Endothelial cell of hepatic sinusoid (primary cell): ENCODE measurements at regions not wholly inside any gene's neighbourhood (a gene's known extent, or its start where the extent isn't known, plus 50 kb on each side); places are given as distances from the start of the nearest gene placed in this dataset.

Experiments used
- in situ Hi-C: cut with HindIII; loops from 2 replicates; pipeline ENCODE4 v1.10.0; 2017; ENCODE audit warnings: low sequenced_read_pairs

- in situ Hi-C loops: no loop called here
Measured at GRCh38 chr6:147117580-147117979, 86.6 kb upstream of the STXBP5 start.

DNA sequence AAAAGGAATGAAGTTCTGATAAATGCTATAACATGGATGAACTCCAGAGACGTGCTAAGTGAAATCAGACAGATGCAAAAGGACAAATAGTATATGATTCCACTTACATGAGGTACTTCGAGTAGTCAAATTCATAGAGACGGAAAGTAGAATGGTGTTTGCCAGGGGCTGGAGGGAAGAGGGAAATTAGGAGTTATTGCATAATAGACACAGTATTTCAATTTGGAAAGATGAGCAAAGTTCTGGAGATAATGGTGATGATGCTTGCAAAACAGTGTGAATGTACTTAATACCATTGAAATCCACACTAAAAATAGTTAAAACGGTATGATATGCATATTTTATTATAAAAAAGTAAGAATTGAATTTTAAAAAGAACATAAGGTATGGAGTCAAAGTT lies 84.9 kb upstream of the STXBP5 start:
- in situ Hi-C loops: no loop called here

DNA sequence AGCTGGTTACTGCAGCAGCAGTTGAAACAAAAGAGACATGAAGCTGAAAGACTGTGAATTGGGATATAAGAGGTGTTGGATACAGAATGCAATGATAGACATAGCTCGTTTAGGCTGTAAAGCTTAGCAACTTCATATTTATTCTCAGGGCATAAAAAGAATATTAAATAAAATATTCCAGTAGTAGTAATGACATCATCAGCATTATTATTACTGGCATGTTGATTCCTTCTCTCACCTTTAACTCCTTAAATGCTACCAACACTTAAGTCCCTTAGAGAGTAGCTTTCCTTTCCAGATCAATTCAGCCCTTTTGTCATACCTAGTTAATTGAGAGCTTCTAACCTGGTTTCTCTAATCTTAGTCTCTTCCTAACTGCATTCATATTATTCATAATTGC lies 81.4 kb upstream of the STXBP5 start:
- in situ Hi-C loops: no loop called here

GRCh38 chr6:147126618-147127022 lies 77.6 kb upstream of the STXBP5 start:
- in situ Hi-C loops: no loop called here

GRCh38 chr6:147127587-147127986 lies 76.6 kb upstream of the STXBP5 start:
- in situ Hi-C loops: no loop called here

- in situ Hi-C loops: no loop called here
Measured at GRCh38 chr6:147128056-147128455, 76.2 kb upstream of the STXBP5 start.

- in situ Hi-C loops: no loop called here
Measured at GRCh38 chr6:147131532-147132128, 72.6 kb upstream of the STXBP5 start.

DNA sequence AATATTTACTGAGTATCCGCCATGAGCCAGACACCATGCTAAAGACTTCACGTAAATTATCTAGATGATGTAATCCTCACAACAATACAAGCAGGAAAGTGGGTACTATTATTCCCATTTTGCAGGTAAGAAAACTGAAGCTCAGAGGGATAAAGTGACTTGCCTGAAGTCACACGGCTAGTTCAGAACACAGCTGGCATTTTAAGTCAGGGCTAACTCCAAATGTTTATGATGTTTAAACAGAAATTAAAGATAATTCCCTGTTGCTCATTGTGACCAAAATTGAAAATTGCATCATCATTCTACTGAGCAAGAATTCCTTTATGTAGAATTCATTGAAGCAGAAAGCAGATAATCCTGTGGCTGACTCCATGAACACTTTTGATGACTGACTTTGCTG lies 71.3 kb upstream of the STXBP5 start:
- in situ Hi-C loops: no loop called here

DNA sequence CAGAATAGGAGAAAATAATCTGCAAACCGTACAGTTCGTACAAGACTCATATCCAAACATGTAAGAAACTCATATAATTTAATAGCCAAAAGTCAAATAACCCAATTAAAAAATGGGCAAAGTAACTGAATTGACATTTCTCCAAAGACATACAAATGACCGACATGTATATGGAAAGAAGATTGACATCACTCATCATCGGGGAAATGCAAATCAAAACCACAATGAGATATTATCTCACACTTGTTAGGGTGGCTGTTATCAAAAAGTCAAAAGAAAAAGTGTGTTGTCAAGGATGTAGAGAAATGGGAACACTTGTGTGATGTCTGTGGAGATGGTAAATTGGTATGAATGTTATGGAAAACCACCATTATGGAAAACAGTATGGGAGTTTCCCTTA lies 70.5 kb upstream of the STXBP5 start:
- in situ Hi-C loops: no loop called here

DNA sequence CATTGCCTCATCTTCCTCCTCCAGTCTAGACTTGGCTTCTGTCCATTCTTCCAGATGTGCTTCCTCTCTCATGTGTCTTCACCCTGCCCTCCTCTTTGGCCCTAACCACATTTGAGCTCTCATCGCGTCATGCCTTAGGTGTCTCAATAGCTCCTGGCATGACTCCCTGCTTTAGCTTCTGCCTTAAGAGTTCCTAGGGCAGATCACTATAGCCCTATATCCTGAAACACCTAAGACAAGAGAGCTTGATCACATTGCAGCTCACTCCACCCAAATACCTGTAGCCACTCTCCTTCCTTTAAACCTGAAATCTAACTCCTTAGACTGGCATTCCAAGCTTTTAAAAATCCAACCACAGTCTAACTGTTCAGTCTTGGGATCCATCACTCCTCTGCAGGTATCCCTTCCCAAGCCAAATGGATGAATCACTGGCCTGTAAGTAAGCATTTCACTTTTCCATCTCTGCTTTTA lies 69.0 kb upstream of the STXBP5 start:
- in situ Hi-C loops: no loop called here

DNA sequence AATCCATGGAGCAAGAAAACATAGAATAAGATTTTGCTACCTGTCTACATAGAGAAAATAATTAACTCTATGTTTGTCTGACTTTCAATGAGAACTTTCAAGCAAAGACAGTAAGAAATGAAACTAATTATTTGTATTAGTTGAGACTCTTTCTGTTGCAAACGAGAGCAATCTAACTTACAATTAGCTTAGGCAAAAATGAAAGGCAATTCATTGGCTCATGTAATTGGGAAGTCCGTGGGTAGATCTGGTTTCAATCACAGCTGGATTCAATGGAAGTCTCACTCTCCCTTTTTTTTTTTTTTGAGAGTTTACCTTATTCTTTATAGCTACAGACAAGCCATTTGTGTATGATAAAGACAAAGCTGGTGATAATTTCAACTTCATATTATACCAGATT lies 68.2 kb upstream of the STXBP5 start:
- in situ Hi-C loops: no loop called here

DNA sequence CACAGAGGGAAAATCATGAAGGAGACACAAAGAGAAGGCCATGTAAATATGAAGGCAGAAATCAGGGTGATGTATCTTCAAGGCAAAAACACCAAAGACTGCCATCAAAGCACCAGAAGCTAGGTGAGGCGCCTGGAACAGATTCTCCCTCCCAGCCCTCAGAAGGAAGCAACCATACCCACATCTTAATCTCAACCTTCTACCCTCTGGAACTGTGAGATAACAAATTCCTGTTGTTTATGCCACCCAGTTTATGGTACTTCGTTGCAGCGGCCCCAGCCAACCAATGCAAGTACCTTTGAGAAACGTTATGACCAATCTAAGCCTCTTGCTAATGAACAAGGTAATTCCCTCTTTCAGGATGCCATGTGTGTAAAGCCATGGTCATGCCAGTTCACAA lies 66.2 kb upstream of the STXBP5 start:
- in situ Hi-C loops: no loop called here

DNA sequence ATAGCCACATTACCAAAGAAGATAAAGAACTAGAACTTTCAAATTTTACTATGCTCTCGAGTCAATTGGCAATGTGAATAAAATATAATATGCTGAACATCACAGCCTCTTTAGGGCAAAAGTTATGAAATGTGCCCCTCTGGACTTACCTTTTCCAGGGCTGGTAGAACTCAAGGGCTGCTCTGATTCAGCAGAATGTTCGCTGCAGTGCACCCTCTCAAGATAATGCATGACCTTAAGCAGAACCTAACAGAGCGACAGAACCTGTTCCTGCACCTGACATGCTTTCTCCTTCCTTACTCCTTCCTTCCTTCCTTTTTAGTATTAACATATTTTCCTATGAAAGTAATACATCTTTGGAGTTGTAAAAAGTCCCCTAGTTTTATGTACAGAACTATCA lies 65.4 kb upstream of the STXBP5 start:
- in situ Hi-C loops: no loop called here

DNA sequence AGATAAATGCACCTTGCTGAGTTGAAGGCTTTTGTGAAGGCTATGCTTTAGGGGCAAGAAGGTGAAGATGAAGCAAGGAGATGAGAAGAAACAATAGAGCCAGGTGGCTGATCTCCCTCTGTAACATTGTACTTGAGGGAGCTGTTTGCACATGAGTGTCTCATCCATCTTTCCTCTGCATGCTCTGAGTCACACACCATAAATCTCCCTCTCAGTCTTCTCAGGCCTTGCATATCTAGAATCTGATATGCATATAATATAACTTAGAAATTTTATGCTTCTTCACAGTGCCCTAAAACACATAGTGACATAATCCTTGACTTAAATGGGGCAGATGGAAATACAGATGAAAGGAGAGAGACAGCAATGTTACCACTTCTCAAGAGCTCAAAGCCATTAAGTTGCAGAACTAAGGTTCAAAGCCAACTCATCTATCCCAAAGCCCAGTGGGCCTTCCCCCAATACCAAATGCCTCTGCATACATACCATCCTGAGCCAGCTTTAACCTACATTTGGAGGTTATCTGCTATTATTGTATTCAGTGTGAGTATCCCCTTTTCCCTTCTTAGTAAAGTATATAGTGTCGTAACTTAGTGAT lies 62.4 kb upstream of the STXBP5 start:
- in situ Hi-C loops: no loop called here

DNA sequence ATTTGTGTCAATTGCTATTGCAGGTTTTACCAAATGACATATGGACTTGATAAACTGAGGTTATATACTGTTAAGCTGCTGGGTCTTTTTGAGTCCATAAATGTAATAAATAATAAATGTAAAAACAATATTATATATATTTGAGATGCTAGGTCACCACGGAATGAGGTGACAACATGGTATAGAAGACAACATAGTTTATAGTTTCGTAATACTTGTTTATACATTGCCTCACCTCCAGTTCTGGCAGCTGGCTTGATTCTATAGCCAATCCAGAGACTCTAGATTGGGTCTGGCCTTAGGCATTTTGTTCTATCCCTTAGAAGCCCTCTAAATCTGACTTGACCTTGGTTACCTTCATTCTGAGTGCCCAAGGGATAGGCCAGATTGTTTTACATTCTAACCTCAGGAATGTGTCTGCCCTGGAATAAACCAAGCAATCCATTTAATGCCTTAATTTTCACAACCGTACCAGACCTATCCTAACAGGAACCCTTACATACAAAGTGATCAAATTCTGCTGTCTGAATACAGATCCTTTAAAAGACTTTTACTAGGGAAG lies 61.5 kb upstream of the STXBP5 start:
- in situ Hi-C loops: no loop called here

DNA sequence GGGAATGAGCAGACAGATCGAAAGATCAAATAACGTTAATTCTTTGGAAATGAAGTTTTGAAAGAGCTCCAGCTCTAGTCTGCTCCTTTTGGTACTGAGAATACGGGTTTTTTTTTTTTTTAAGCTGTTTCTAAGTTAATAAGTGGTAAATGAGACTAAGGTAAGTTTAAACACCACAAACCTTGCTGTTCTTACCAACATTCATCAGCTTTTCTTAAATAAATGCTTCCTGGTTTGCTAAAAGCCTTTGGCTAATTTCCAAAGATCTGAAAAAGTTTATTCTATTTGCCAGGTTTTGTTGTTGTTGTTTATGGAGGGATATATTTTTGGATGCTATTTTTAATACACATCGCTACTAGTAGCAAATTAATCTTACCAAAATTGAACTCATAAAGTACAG lies 55.1 kb upstream of the STXBP5 start:
- in situ Hi-C loops: no loop called here

DNA sequence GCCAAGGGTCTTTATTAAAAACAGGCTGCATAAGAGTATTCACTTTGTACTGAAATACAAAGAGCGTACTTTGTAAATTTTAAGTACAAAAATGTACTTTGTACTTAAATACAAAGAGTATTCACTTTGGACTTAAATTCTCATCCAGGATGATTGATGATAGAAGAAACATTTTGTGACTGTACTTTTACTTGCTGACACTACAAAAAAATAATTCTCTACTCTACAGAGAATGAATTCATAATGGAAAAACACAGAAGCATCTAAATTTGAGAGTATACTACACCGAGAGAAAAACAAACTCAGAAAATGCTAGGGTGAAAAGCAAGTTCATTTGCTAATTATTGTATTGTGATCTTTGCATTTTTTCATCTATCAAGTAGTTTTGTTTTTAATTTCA lies 54.4 kb upstream of the STXBP5 start:
- in situ Hi-C loops: no loop called here

DNA sequence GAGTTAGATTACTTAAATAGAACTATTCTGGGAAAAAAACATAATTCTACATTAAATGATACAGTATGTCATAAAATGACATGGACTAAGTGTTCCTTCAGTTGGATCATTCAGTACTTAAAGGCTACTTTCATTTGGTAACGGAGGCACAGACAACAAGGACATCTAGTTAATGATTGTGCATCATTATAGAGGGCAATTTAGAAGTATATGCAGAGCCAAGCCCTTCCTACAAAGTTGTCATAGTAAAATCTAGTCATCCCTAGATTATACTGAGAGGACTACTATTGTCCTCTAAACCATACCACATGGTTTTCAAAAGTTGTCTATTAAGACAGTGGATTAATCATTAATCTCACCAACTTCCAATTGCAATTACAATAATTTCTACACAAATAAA lies 53.9 kb upstream of the STXBP5 start:
- in situ Hi-C loops: no loop called here
